Stimulated activated naive CD4-positive, alpha-beta T cell (primary cell): ENCODE measurements at regions not wholly inside any gene's neighbourhood (a gene's known extent, or its start where the extent isn't known, plus 50 kb on each side); places are given as distances from the start of the nearest gene placed in this dataset.
"Not testable (repeated sequence)": the region's sequence is repeated elsewhere in the genome, so short reads cannot be mapped to it uniquely, and the experiment has no call there.

ENCODE experiments used
- DNase-seq, 6 experiments: peaks; one replicate each; lab custom pipeline; 2025; lab: John Stamatoyannopoulos, UW

DNA sequence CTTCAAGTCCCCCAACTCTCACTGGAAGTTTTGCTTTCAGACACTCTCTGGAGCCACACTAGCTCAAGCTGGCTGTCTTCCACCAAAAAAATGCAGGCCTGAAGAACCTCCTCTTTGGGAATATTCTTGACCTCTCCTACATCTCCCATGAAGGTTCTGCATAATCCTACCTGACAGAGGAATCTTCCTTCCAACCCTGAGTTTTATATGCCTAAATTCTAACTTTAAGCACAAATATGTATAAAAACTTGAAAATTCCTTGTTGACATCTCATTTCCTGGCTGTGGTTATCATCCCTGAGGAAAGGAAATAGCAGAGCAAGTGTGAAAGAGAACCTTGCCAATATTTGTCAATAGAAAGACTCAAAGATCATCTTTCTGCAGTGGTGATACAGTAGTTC lies 249.0 kb downstream of the LPIN1 start:
- DNase-seq, result no peak

- no peak for DNase-seq
Observed at GRCh38 chr2:11996618-11997017, 250.2 kb downstream of the LPIN1 start.

DNA sequence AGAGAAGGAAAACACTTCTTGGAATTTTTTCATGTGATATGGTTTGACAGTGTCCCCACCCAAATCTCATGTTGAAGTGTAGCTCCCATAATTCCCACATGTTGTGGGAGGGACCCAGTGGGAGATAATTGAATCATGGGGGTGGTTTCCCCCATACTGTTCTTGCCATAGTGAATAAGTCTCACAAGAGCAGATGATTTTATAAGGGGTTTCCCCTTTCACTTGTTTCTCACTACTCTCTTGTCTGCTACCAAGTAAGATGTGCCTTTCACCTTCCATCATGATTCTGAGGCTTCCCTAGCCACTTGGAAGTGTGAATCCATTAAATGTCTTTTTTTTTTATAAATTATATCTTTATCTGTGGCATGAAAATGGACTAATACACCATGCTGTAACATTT lies 250.7 kb downstream of the LPIN1 start:
- DNase-seq, result no peak

- DNase-seq, result no peak
Observed at GRCh38 chr2:11998218-11998617, 251.8 kb downstream of the LPIN1 start.

DNA sequence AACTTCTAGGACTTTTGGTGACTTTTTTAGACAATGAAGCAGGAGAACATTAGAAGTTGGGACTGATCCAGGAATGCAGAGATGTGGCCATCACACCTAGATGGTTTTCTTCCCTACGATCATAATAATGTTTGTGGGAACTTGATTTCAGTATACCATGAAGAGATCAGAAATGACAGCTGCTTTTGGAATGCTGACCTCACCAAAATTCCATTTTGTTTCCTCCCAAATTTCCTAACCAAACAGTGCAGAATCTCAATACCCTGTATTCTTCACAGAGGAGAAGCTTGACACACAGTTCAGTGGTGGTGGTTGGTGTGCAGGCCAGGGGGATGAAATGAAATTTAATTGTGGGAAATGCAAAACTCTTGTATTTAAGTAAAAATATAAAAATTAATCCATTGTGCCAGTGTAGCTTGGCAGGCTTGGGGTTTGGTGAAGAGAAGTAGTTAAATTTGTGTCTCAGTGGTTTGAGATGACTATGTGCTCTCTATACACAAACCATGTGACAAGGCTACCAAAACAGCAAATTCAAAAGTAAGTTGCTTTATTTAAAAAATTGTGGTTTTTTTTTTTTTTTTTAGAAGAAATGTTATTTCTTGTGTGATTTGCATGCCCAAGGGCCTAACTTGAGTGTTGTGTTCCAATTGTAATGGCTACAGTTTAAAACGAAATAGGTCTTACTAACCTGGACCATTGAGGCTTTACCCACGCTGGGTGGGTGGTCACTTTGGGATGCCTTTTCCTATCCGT lies 252.4 kb downstream of the LPIN1 start:
- no peak for DNase-seq

DNA sequence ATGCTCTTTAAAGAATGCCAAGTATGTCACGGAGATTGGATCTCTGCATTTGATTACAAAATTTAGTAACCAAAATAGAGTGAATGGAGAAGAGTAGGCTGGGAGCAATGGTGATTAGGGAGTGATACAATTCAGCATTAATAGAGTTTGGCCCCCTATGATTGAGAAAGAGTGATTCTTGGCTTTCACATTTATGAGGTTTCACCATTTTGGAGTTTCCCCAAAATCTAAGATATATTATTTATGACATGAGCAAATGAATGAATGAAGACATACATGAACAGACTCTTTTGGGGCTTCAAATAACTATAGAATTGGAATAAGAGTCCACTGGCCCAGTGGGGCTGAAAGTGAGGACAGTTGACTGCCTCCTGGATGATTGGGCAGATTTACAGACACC lies 255.2 kb downstream of the LPIN1 start:
- DNase-seq, result no peak

- DNase-seq, result no peak
Observed at GRCh38 chr2:12002215-12002614, 255.8 kb downstream of the LPIN1 start.

- no peak for DNase-seq
Observed at GRCh38 chr2:12004713-12005112, 258.3 kb downstream of the LPIN1 start.

- peak in 5 of 6 experiments; percentile 21 to 60 (median 28) for DNase-seq
Observed at GRCh38 chr2:12005886-12006681, 259.7 kb downstream of the LPIN1 start.

- no peak for DNase-seq
Observed at GRCh38 chr2:12006850-12007249, 260.4 kb downstream of the LPIN1 start.

DNA sequence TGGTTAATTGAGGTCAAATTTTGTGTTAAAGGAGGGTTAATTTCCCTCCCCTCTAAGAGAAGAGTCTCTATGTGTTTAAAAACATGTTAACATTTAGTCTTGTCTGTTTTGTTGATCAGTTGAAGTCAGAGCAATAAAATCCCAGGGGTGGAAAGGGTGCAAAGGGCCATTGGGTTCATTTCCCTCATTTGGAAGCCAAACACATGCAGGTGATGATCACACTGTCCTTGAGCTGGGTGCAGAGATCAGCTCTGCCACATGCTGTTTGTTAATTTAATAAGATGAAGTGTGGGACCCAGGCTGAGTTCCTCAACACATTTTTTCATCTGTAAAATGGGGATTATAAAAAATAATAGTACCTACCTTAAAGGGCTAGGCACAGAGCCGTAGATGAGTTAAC lies 260.9 kb downstream of the LPIN1 start:
- DNase-seq, result no peak

GRCh38 chr2:12008425-12009061 lies 262.1 kb downstream of the LPIN1 start:
- DNase-seq, result no peak

GRCh38 chr2:12009323-12009905 lies 263.0 kb downstream of the LPIN1 start:
- DNase-seq, result no peak

DNA sequence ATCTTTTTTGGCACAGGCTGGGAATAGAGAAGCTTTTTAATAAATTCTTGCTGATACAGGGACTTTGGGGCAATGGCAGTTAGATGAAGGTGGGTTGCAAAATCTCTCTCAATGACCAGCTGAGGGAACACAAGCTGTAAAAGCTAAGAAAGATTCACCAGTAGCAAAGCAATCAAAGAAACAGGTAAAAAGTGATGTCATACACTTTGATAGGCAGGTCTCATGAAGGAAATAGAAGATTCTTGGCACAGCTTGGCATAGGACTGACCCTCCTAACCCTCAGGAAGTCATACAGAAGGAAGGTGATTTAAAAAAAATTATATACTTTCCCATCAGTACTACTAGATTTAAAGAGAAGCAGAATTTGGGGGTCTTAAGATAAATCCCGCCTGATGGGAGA lies 263.6 kb downstream of the LPIN1 start:
- DNase-seq, result no peak

DNA sequence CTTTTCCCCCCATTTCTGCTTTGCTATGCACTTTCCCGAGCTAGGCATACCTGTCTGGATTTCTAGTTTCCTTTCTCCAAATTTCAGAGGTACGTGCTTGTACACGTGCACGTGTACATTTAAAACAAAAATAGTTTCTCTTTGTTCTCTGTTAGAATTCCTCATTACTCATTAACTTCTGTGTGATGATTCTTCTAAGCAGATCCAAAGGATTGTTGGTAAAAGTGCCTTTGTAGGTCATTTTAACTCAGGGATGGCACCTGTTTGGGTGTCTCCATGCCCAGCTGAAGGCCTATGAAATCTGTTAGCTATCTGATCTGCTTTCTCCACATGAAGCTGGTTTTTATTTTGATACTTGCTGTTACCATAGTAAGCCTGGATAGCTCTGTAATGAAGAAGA lies 264.3 kb downstream of the LPIN1 start:
- no peak for DNase-seq

DNA sequence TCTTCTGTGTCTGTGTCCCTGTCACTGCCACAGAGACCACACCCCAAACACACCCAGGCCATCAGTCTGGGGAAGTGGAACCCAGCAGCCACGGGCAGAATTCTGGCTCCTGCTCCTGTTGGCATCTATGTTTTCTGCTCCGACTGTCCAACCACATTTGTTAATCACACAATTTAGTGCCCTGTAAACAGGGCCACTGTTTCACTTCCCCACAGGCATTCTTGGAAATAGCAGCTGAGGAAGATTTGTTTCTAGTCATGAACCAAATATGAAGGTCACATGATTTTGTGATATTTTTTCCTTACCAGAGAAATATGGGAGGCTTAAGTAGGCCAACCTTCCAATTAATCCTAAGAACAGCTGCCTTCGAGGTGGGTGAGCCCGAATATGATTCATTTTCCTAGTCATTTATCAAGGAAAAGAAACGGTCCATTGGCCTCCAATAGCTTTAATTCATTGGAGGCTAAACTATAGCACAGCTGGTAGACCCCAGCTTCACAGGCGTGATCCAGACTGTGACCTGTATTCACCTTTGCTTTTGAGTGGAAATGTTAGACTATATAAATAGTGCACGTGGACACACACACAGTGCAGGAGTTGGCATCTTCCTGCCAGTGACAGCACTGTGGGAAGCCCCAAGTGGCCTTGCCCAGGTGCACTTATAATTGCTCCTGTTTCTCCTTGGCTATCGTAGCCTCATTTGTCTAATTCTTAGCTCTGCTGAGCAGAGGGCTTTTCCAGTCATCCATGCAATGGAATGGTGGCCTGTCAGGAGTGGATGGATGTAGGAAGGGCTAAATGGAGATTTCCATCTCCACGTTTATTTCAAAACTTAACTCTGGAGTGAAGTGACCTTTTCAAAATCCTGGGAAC lies 267.9 kb downstream of the LPIN1 start:
- no peak for DNase-seq

- peak in 1 of 6 experiments; percentile 15 for DNase-seq
Observed at GRCh38 chr2:12017499-12018157, 271.2 kb downstream of the LPIN1 start.

DNA sequence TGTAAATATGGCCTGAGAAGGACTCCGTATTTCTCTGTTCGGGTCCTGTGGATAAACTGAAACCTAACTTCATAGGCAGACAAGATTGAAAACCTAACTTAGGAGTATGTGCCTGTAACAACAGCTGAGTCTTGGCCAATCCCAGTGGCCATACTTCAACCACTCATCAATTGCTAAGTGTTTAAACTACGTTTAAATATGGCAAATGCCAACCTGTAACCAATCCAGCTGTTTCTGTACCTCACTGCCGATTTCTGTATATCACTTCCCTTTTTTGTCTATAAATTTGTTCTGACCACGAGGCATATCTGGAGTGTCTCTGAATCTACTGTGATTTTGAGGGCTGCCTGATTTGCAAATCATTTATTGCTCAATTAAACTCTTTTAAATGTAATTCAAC lies 272.3 kb downstream of the LPIN1 start:
- DNase-seq, result not testable (repeated sequence)

DNA sequence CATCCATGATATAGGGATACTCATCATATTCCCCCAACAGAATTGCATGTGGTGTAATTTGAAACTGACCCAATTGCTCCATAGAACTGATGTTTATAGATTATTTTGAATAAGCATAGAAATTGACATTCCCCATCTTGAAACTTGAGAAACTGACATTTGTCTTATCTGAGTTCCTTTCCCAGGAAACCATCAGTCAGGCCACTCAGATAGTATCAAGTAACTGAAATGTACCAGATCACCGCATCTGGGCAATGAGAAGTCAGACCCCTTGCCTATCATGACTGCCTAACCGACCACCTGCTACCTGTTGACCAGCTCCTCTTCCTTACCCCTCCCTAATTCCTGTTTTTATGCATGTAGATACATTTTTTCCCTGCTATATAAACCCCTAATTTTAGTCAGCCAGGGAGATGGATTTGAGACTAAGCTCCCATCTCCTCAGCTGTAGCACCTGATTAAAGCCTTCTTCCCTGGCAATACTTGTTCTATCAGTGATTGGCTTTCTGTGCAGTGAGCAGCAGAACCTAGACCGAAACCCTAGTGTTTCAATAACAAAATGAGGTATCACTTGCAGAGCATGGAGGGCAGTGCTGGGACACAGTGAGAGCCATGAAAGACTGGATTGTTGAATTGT lies 274.5 kb downstream of the LPIN1 start:
- no peak for DNase-seq

- DNase-seq, result not testable (repeated sequence)
Observed at GRCh38 chr2:12024197-12024907, 277.9 kb downstream of the LPIN1 start.
